Transverse colon (tissue), 4 donors: ENCODE measurements at regions not wholly inside any gene's neighbourhood (a gene's known extent, or its start where the extent isn't known, plus 50 kb on each side); places are given as distances from the start of the nearest gene placed in this dataset.

Experiments used
- CTCF ChIP-seq, 5 experiments: fragments of 200-600 bp in 3 of 5; fragments of 450-650 bp in 2 of 5; sonication (generic) in 3 of 5; IDR thresholded peaks; 1 replicate in 2 of 5; 2 replicates in 3 of 5; pipeline ENCODE4 v1.5.1; 2016 to 2017; ENCODE audit warnings: antibody characterized with exemption in 5 of 5, inconsistent platforms in 3 of 5, mild to moderate bottlenecking in 2 of 5, moderate library complexity in 1 of 5
- POLR2A ChIP-seq: fragments of 450-650 bp; IDR thresholded peaks from one replicate; pipeline ENCODE4 v1.6.1; 2016; ENCODE audit warnings: antibody characterized with exemption, mild to moderate bottlenecking, moderate library complexity
- POLR2AphosphoS5 ChIP-seq, 3 donors: sonication (generic); formaldehyde crosslinking; IDR thresholded peaks; one replicate each; pipeline ENCODE4 v1.6.1; 2016; ENCODE audit warnings: antibody characterized with exemption in 3 of 3

DNA sequence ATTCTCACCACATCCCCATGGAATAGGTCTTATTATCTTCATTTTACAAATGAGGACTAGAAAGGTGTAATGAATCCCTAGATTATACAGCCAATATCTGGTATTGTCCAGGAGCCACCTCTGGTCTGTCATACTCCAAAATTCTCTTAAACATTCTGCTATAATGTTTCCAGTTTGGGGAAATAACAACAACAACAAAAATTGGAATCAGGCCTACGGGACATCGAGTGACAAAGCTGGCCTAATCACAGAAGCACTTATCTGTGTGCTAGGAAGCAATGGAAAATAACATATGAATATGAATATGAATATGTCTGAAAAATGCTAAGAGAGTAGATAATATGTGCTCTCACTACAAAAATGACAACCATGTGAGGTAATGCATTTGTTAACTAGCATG is 264.1 kb downstream of the GASK1B start:
- TF ChIP-seq CTCF (IDR thresholded peaks at IDR 0.05) (no peak), POLR2A (no peak), POLR2AphosphoS5 (IDR thresholded peaks at IDR 0.05) (no peak)
